Gastrocnemius medialis (tissue), 4 donors: ENCODE measurements at regions not wholly inside any gene's neighbourhood (a gene's known extent, or its start where the extent isn't known, plus 50 kb on each side); places are given as distances from the start of the nearest gene placed in this dataset.
"Not testable (repeated sequence)": the region's sequence is repeated elsewhere in the genome, so short reads cannot be mapped to it uniquely, and the experiment has no call there.

ENCODE experiments used
- POLR2A ChIP-seq, 2 donors: fragments of 450-650 bp; IDR thresholded peaks; one replicate each; pipeline ENCODE4 v1.6.1; 2017; ENCODE audit warnings: antibody characterized with exemption in 2 of 2, mild to moderate bottlenecking in 2 of 2, moderate library complexity in 2 of 2
- TF ChIP-seq, protein P1 (sequence below), 5 experiments: fragments of 450-650 bp in 3 of 5; fragments of 200-600 bp in 2 of 5; sonication (generic) in 2 of 5; IDR thresholded peaks in 4 of 5; conservative IDR thresholded peaks in 1 of 5; 1 replicate in 4 of 5; 2 replicates in 1 of 5; pipeline ENCODE4 v1.5.1; 2016 to 2019; ENCODE audit warnings: antibody characterized with exemption in 5 of 5, mild to moderate bottlenecking in 3 of 5, moderate library complexity in 3 of 5

DNA sequence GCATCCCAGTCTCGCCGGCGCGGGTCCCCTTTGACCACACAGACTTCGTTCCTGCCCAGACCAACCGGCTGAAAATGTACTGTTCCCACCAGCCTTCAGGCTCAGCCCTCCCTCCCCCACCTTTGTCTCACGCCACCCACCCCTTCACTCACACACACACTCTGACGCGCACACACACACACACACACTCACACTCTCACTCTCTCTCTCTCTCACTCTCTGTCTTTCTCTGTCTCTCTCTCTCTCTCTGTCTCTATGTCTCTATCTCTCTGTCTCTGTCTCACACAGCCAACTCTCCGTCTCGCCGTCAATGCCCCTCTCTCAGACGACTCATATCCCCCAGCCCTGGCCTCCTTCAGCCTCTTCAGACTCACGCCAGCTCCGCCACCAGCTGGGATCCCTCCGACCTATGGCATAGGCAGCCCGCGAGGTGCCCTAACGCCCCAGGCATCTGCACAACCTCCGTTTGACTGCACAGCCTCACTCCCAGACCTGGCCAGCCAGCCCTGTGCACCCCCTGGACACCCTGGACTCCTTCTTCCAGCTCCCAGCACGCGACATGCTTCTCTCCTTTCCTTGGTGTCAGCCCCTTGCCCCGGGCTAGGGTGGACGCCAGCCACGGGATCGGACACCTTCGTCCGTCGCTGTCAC lies 53.4 kb upstream of the FCGR2A start:
- TF ChIP-seq POLR2A (IDR thresholded peaks at IDR 0.05): not testable (repeated sequence)
- TF ChIP-seq, protein P1, sequence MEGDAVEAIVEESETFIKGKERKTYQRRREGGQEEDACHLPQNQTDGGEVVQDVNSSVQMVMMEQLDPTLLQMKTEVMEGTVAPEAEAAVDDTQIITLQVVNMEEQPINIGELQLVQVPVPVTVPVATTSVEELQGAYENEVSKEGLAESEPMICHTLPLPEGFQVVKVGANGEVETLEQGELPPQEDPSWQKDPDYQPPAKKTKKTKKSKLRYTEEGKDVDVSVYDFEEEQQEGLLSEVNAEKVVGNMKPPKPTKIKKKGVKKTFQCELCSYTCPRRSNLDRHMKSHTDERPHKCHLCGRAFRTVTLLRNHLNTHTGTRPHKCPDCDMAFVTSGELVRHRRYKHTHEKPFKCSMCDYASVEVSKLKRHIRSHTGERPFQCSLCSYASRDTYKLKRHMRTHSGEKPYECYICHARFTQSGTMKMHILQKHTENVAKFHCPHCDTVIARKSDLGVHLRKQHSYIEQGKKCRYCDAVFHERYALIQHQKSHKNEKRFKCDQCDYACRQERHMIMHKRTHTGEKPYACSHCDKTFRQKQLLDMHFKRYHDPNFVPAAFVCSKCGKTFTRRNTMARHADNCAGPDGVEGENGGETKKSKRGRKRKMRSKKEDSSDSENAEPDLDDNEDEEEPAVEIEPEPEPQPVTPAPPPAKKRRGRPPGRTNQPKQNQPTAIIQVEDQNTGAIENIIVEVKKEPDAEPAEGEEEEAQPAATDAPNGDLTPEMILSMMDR (IDR thresholded peaks at IDR 0.05 in 4 of 5, conservative IDR thresholded peaks at IDR 0.05 in 1 of 5): not testable (repeated sequence)
